Heart left ventricle (tissue), 13 donors: ENCODE measurements at regions not wholly inside any gene's neighbourhood (a gene's known extent, or its start where the extent isn't known, plus 50 kb on each side); places are given as distances from the start of the nearest gene placed in this dataset.

Experiments
- CTCF ChIP-seq, 12 donors: fragments of 200-600 bp; sonication (generic) in 4 of 12; IDR thresholded peaks; one replicate each; pipeline versions ENCODE4 v1.5.0 to v1.8.0; 2018 to 2022; ENCODE audit warnings: antibody characterized with exemption in 12 of 12, mild to moderate bottlenecking in 5 of 12
- POLR2A ChIP-seq, 2 donors: fragments of 450-650 bp; IDR thresholded peaks; one replicate each; pipeline ENCODE4 v1.6.1; 2017; ENCODE audit warnings: antibody characterized with exemption in 2 of 2, mild to moderate bottlenecking in 2 of 2, moderate library complexity in 2 of 2
- donor health status: ischemic (EF 13 %, LVEDD 7.1; RV severe dilation, severe dysfunction).
- donor health status: DM: no; HTN: yes; CAD: no.
- donor health status: DM: no; HTN: no; CAD: no.
- donor health status: ischemic (EF 25% LVEDD 6.9; RV normal size, moderate dysfunction).
- donor health status: ischemic (EF 25% LVEDD 5.7; RV mildly dilated, moderate dysfunction).
- donor health status: ischemic (EF 35%, LVEDD 5.7; RV mildly dilated, moderate dysfunction).
- donor health status: nonischemic (EF 11% LVEDD 7.7; RV severe dilation, severe dysfunction).
- donor health status: DM: yes; HTN: yes; CAD: no.
- donor health status: PGD.
- donor health status: ischemic (EF 29% LVEDD 5.4; RV normal size, mild dysfunction).
- donor health status: nonischemic (EF 23%, LVEDD 6.1; RV moderate dilation, normal function).

GRCh38 chr3:106170636-106171035, 301.8 kb upstream of the CBLB start:
- TF ChIP-seq CTCF (IDR thresholded peaks at IDR 0.05) (no peak), POLR2A (IDR thresholded peaks at IDR 0.05) (no peak)
